IMR-90 (cell line): ENCODE measurements at regions not wholly inside any gene's neighbourhood (a gene's known extent, or its start where the extent isn't known, plus 50 kb on each side); places are given as distances from the start of the nearest gene placed in this dataset.

ENCODE experiments used
- ATAC-seq: fragments of 200-7000 bp; cut with Tn5 transposase; 2 replicates; pipeline ENCODE4 v1.9.1; 2020; ENCODE audit warnings: low read depth, mild to moderate bottlenecking, moderate library complexity
- BruUV-seq: library from RNA; stranded (reverse); fragments of 400-500 nt; replicated peaks from 2 replicates; lab custom pipeline; 2021; lab: Mats Ljungman, UMichigan
- CTCF ChIA-PET: fragments of 300-600 bp; formaldehyde crosslinking; extraction: SDS; loops from one replicate; lab custom pipeline; 2021; ENCODE audit warnings: antibody characterized with exemption; lab: Yijun Ruan, JAX
- POLR2A ChIA-PET: fragments of 300-600 bp; sonication (Branson Sonifier 250); formaldehyde crosslinking; loops from one replicate; lab custom pipeline; 2022; ENCODE audit warnings: antibody characterized with exemption; ENCODE audit not compliant: unreplicated experiment; lab: Charles Lee
- DNase-seq: peaks from one replicate; pipeline ENCODE4 v3.0.0; 2013
- H2AFZ ChIP-seq: replicated peaks from 2 replicates; pipeline ENCODE3; 2013; ENCODE audit warnings: low read length, mild to moderate bottlenecking; ENCODE audit not compliant: poor library complexity
- H2AK5ac ChIP-seq: 2 replicates; pipeline ENCODE4 v1.6.1; 2013; ENCODE audit warnings: low read depth, low read length, inconsistent platforms
- H2AK9ac ChIP-seq: replicated peaks from 2 replicates; pipeline ENCODE3; 2013; ENCODE audit warnings: mild to moderate bottlenecking, low read depth, low read length, moderate library complexity; ENCODE audit not compliant: poor library complexity
- H2BK120ac ChIP-seq: 2 replicates; pipeline ENCODE4 v1.6.1; 2013; ENCODE audit warnings: low read depth, low read length, inconsistent platforms
- H2BK15ac ChIP-seq: 3 replicates; pipeline ENCODE4 v1.6.1; 2013; ENCODE audit warnings: low read depth, low read length, inconsistent platforms
- H2BK20ac ChIP-seq: 2 replicates; pipeline ENCODE4 v1.6.1; 2013; ENCODE audit warnings: low read depth, mild to moderate bottlenecking, inconsistent platforms, low read length, moderate library complexity
- H2BK5ac ChIP-seq: 2 replicates; pipeline ENCODE4 v1.6.1; 2013; ENCODE audit warnings: mild to moderate bottlenecking, low read depth, low read length, inconsistent platforms; ENCODE audit not compliant: poor library complexity, severe bottlenecking
- H3K14ac ChIP-seq: replicated peaks from 2 replicates; pipeline ENCODE4 v1.6.1; 2013; ENCODE audit warnings: low read depth, low read length, inconsistent platforms
- H3K18ac ChIP-seq: 2 replicates; pipeline ENCODE4 v1.6.1; 2013; ENCODE audit warnings: low read depth, low read length, control low read depth
- H3K23ac ChIP-seq: 2 replicates; pipeline ENCODE4 v1.6.1; 2013; ENCODE audit warnings: low read depth, low read length, inconsistent platforms
- H3K27ac ChIP-seq: 2 replicates; pipeline ENCODE4 v1.5.1; 2013; ENCODE audit warnings: mild to moderate bottlenecking, control low read depth, low read length; ENCODE audit not compliant: insufficient read depth
- H3K27me3 ChIP-seq: 2 replicates; pipeline ENCODE4 v1.6.1; 2013; ENCODE audit warnings: low read length; ENCODE audit not compliant: control insufficient read depth, insufficient read depth
- H3K36me3 ChIP-seq: 2 replicates; pipeline ENCODE4 v1.6.1; 2013; ENCODE audit warnings: low read length, mixed read lengths; ENCODE audit not compliant: control insufficient read depth, insufficient read depth
- H3K4ac ChIP-seq: 2 replicates; pipeline ENCODE4 v1.6.1; 2013; ENCODE audit warnings: low read depth, low read length, inconsistent platforms
- H3K4me1 ChIP-seq: 2 replicates; pipeline ENCODE4 v1.6.1; 2013; ENCODE audit warnings: low read length, mixed read lengths; ENCODE audit not compliant: control insufficient read depth, insufficient read depth
- H3K4me2 ChIP-seq: 2 replicates; pipeline ENCODE4 v1.6.1; 2013; ENCODE audit warnings: low read depth, mild to moderate bottlenecking, control low read depth, low read length, moderate library complexity
- H3K4me3 ChIP-seq: 2 replicates; pipeline ENCODE4 v1.5.1; 2013; ENCODE audit warnings: low read depth, mild to moderate bottlenecking, control low read depth, low read length, moderate library complexity; ENCODE audit not compliant: insufficient read depth
- H3K56ac ChIP-seq: 2 replicates; pipeline ENCODE4 v1.6.1; 2013; ENCODE audit warnings: low read length, inconsistent platforms; ENCODE audit not compliant: insufficient read depth; ENCODE audit errors: extremely low read depth
- H3K79me1 ChIP-seq, 2 experiments: 2 replicates each; pipeline ENCODE4 v1.6.1; 2013; ENCODE audit warnings: low read length in 2 of 2, inconsistent platforms in 1 of 2, low read depth in 1 of 2
- H3K9ac ChIP-seq: 2 replicates; pipeline ENCODE4 v1.6.1; 2013; ENCODE audit warnings: low read depth, low read length, control low read depth
- H3K9me1 ChIP-seq: 2 replicates; pipeline ENCODE4 v1.6.1; 2013; ENCODE audit warnings: low read length, inconsistent platforms; ENCODE audit not compliant: insufficient read depth
- H3K9me3 ChIP-seq: 2 replicates; pipeline ENCODE4 v1.6.1; 2013; ENCODE audit warnings: low read length; ENCODE audit not compliant: control insufficient read depth, insufficient read depth
- H4K20me1 ChIP-seq: 2 replicates; pipeline ENCODE4 v1.6.1; 2013; ENCODE audit warnings: low read length, inconsistent platforms; ENCODE audit not compliant: insufficient read depth
- H4K5ac ChIP-seq: 2 replicates; pipeline ENCODE4 v1.6.1; 2013; ENCODE audit warnings: mild to moderate bottlenecking, low read depth, low read length, control low read depth
- H4K8ac ChIP-seq, 2 experiments: 2 replicates each; pipeline ENCODE4 v1.6.1; 2013; ENCODE audit warnings: low read depth in 2 of 2, low read length in 2 of 2, control low read depth in 1 of 2, inconsistent platforms in 1 of 2
- H4K91ac ChIP-seq: 2 replicates; pipeline ENCODE4 v1.6.1; 2013; ENCODE audit warnings: low read depth, low read length, inconsistent platforms; ENCODE audit not compliant: insufficient read depth
- RFX5 ChIP-seq: IDR thresholded peaks from 2 replicates; pipeline ENCODE4 v1.8.0; 2012; ENCODE audit warnings: low read depth, mild to moderate bottlenecking, low read length, moderate library complexity
- WGBS, 2 experiments: methylation state at CpG; one replicate each; pipeline versions ENCODE4 v1.1.5 to v1.1.7; 2013; ENCODE audit warnings: missing lambda C conversion rate in 2 of 2; ENCODE audit not compliant: insufficient read length in 1 of 2; ENCODE audit errors: extremely low coverage in 2 of 2; 5-methylcytosine and 5-hydroxymethylcytosine counted together
- dilution Hi-C: fragments of 300-500 bp; cut with HindIII; formaldehyde crosslinking; loops from one replicate; pipeline ENCODE4 v1.14.3; 2018; ENCODE audit warnings: low sequenced_read_pairs; ENCODE audit not compliant: unreplicated experiment
- in situ Hi-C: fragments of 300-500 bp; cut with MboI; formaldehyde crosslinking; loops from 3 replicates; pipeline ENCODE4 v1.14.3; 2019; ENCODE audit warnings: low sequenced_read_pairs, inconsistent platforms, mixed read lengths
- intact Hi-C: fragments of 100-400 bp; cut with micrococcal nuclease; formaldehyde crosslinking; loops from 2 replicates; pipeline ENCODE4 v1.10.0; 2022
- TF ChIP-seq, protein P1 (sequence below): fragments of 150-350 bp; IDR thresholded peaks from 2 replicates; pipeline ENCODE4 v1.6.1; 2016; ENCODE audit warnings: low read depth, mild to moderate bottlenecking, low read length, moderate library complexity, borderline replicate concordance

DNA sequence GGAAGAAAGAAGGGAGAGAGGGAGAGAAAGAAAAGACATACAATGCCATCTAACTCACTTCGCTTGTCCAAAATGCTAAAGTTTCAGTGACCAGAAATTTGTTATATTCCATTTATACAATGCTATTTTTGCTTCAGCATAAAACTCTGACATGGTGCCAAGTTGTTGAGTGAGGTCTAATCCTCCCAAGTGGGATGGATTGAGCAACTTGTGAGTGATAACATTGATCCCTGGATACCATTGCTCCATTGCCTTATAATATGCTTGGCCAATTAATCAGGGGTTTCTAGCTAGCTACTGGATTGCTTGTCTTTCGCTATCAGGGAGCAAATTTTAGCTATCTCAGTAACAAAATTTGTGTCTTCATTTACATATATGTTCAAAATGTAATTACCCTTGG is 615.6 kb upstream of the DPPA4 start:
- H4K91ac ChIP-seq: no peak overlapping the region
- H3K36me3 ChIP-seq: no peaks in the 10 kb centered on the region
- H4K5ac ChIP-seq: no peak overlapping the region
- no peak overlapping the region for H3K23ac ChIP-seq
- H3K79me1 ChIP-seq: no peaks in the 10 kb centered on the region
- no peak overlapping the region for H2AK9ac ChIP-seq
- no peak for ATAC-seq
- no peak overlapping the region for H2BK20ac ChIP-seq
- no peaks in the 10 kb centered on the region for H3K9me1 ChIP-seq
- ChIA-PET POLR2A (no interaction called here), CTCF (interaction anchor here (0.6 kb wide), 1 partner anchor 362 kb away, joined by 4 read pairs; no protein-coding TSS in a partner anchor)
- no peak overlapping the region for H2BK5ac ChIP-seq
- no peak overlapping the region for H3K4me3 ChIP-seq
- H2AFZ ChIP-seq: no peak overlapping the region
- H3K4ac ChIP-seq: no peak overlapping the region
- no peak overlapping the region for H3K4me2 ChIP-seq
- no peak overlapping the region for H3K18ac ChIP-seq
- H2AK5ac ChIP-seq: no peak overlapping the region
- no peak overlapping the region for H3K9ac ChIP-seq
- no peak overlapping the region for H2BK120ac ChIP-seq
- TF ChIP-seq RFX5: no peak
- TF ChIP-seq, protein P1, sequence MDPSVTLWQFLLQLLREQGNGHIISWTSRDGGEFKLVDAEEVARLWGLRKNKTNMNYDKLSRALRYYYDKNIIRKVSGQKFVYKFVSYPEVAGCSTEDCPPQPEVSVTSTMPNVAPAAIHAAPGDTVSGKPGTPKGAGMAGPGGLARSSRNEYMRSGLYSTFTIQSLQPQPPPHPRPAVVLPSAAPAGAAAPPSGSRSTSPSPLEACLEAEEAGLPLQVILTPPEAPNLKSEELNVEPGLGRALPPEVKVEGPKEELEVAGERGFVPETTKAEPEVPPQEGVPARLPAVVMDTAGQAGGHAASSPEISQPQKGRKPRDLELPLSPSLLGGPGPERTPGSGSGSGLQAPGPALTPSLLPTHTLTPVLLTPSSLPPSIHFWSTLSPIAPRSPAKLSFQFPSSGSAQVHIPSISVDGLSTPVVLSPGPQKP: no peak
- dilution Hi-C loops (no loop called here), intact Hi-C loops (no loop called here), in situ Hi-C loops (no loop called here)
- no peak overlapping the region for H2BK15ac ChIP-seq
- no peak overlapping the region for H3K14ac ChIP-seq
- H3K56ac ChIP-seq: no peak overlapping the region
- H3K9me3 ChIP-seq: no peaks in the 10 kb centered on the region
- H4K8ac ChIP-seq: no peak overlapping the region
- no CpG with 5 or more reads among the region's 2 CpGs for WGBS, 2 experiments
- H4K20me1 ChIP-seq: no peaks in the 10 kb centered on the region
- no TSS peak for BruUV-seq
- H3K4me1 ChIP-seq: no peaks in the 10 kb centered on the region
- DNase-seq: peak; percentile 16
- H3K27ac ChIP-seq: no peak overlapping the region
- no peaks in the 10 kb centered on the region for H3K27me3 ChIP-seq
